Left lung (tissue), 4 donors: ENCODE measurements at regions not wholly inside any gene's neighbourhood (a gene's known extent, or its start where the extent isn't known, plus 50 kb on each side); places are given as distances from the start of the nearest gene placed in this dataset.

Source experiments
- ATAC-seq: fragments of 200-7000 bp; cut with Tn5 transposase; one replicate; pipeline ENCODE4 v1.9.1; 2020; ENCODE audit warnings: moderate library complexity
- DNase-seq, 4 donors: peaks; one replicate each; pipeline ENCODE4 v3.0.0-alpha.2; 2013 to 2020
- H3K27ac ChIP-seq, 2 donors: fragments of 200-600 bp; sonication (generic) in 1 of 2; one replicate each; pipeline versions ENCODE4 v1.5.0 to v1.8.0; 2020 to 2021
- H3K27me3 ChIP-seq, 2 donors: fragments of 200-600 bp; sonication (generic) in 1 of 2; one replicate each; pipeline versions ENCODE4 v1.5.0 to v1.8.0; 2020 to 2021
- H3K36me3 ChIP-seq, 2 donors: fragments of 200-600 bp; sonication (generic) in 1 of 2; one replicate each; pipeline versions ENCODE4 v1.5.0 to v1.8.0; 2020 to 2021
- H3K4me1 ChIP-seq, 2 donors: fragments of 200-600 bp; one replicate each; pipeline ENCODE4 v1.8.0; 2021
- H3K4me3 ChIP-seq, 2 donors: fragments of 200-600 bp; sonication (generic) in 1 of 2; one replicate each; pipeline versions ENCODE4 v1.5.0 to v1.8.0; 2020 to 2021; ENCODE audit warnings: mild to moderate bottlenecking in 1 of 2
- H3K9me3 ChIP-seq, 2 donors: fragments of 200-600 bp; sonication (generic) in 1 of 2; one replicate each; pipeline versions ENCODE4 v1.5.0 to v1.8.0; 2020 to 2021
- intact Hi-C, 2 donors: fragments of 100-400 bp; cut with DNase I; formaldehyde crosslinking; loops; one replicate each; pipeline versions ENCODE4 v1.11.2 to v1.14.2; 2022
- TF ChIP-seq, protein P1 (sequence below), 2 donors: fragments of 200-600 bp; sonication (generic) in 1 of 2; IDR thresholded peaks; one replicate each; pipeline versions ENCODE4 v1.5.0 to v1.8.0; 2021; ENCODE audit warnings: antibody characterized with exemption in 2 of 2
- donor health status: DM: no; HTN: yes; CAD: no.
- donor health status: DM: no; HTN: no; CAD: no.

DNA sequence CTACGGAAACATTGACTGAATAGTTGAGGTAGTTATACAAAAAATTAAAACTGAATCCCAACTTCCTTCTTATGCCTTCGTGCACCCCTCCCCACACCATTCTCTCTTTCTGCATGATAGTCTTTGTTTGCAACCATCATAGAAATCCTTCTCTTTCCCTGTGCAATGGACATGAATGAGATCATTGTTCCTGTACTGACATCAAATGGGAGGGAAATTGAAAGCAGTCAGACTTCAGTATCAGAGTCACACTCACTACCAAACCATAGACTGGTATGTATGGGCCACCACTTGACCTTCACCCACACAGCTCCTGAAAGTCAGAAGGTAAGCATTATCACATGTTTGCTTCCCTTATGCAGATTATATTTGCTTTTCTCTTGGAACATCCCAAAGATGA is 782.8 kb downstream of the BCL11A start:
- TF ChIP-seq, protein P1, sequence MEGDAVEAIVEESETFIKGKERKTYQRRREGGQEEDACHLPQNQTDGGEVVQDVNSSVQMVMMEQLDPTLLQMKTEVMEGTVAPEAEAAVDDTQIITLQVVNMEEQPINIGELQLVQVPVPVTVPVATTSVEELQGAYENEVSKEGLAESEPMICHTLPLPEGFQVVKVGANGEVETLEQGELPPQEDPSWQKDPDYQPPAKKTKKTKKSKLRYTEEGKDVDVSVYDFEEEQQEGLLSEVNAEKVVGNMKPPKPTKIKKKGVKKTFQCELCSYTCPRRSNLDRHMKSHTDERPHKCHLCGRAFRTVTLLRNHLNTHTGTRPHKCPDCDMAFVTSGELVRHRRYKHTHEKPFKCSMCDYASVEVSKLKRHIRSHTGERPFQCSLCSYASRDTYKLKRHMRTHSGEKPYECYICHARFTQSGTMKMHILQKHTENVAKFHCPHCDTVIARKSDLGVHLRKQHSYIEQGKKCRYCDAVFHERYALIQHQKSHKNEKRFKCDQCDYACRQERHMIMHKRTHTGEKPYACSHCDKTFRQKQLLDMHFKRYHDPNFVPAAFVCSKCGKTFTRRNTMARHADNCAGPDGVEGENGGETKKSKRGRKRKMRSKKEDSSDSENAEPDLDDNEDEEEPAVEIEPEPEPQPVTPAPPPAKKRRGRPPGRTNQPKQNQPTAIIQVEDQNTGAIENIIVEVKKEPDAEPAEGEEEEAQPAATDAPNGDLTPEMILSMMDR (IDR thresholded peaks at IDR 0.05), result no peak
- no peak overlapping the region for H3K4me3 ChIP-seq
- ATAC-seq (no peak), DNase-seq (no peak)
- intact Hi-C loops, result no loop called here
- no peaks in the 10 kb centered on the region for H3K9me3 ChIP-seq
- no peaks in the 10 kb centered on the region for H3K4me1 ChIP-seq
- H3K36me3 ChIP-seq, result no peaks in the 10 kb centered on the region
- H3K27ac ChIP-seq, result no peak overlapping the region
- no peaks in the 10 kb centered on the region for H3K27me3 ChIP-seq

DNA sequence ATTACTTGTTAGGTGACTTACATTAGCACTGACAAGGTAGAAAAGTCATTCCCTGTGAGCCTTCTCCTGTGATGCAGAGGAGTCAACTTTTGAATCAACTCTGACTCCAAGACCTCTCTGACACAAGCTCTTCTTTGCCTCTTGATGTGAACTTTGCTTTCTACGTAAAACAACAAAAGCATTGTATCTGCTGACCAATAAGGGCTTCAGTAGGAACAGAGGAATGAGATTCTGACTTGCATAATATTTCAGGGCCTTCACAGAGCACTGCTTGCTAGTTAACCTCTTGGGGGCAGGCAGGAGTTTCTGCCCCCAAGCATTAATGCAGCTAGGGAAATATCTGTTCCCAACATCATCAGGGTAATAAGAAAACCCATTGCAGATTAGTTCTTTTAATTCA is 791.5 kb downstream of the BCL11A start:
- H3K4me3 ChIP-seq, result no peak overlapping the region
- intact Hi-C loops, result no loop called here
- no peaks in the 10 kb centered on the region for H3K4me1 ChIP-seq
- no peaks in the 10 kb centered on the region for H3K9me3 ChIP-seq
- ATAC-seq (no peak), DNase-seq (no peak)
- no peaks in the 10 kb centered on the region for H3K27me3 ChIP-seq
- TF ChIP-seq, protein P1 (IDR thresholded peaks at IDR 0.05), result no peak
- H3K27ac ChIP-seq, result no peak overlapping the region
- H3K36me3 ChIP-seq, result no peaks in the 10 kb centered on the region

DNA sequence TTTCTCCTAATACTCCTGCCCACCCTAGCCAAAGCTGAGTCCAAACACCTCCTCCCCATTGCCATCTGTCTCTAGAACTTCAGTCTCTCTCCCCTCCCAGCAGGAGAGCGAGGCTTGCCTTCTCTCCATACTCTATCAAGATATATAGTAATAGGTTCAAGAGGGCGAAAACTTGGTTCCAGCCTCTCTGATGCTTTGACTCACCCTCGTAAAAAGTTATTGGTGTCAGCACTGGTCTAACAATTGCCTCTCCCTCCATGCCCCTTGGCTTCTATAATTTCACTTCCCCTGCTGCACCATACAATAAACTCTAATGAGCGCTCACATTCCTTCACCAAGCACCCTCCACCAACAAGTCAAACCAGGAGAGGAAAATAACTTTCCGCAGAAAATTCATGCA is 797.3 kb downstream of the BCL11A start:
- H3K27me3 ChIP-seq, result no peaks in the 10 kb centered on the region
- intact Hi-C loops, result no loop called here
- no peaks in the 10 kb centered on the region for H3K36me3 ChIP-seq
- H3K9me3 ChIP-seq, result no peaks in the 10 kb centered on the region
- H3K4me1 ChIP-seq, result no peaks in the 10 kb centered on the region
- DNase-seq (no peak), ATAC-seq (no peak)
- H3K27ac ChIP-seq, result no peak overlapping the region
- no peak overlapping the region for H3K4me3 ChIP-seq
- TF ChIP-seq, protein P1 (IDR thresholded peaks at IDR 0.05), result no peak

DNA sequence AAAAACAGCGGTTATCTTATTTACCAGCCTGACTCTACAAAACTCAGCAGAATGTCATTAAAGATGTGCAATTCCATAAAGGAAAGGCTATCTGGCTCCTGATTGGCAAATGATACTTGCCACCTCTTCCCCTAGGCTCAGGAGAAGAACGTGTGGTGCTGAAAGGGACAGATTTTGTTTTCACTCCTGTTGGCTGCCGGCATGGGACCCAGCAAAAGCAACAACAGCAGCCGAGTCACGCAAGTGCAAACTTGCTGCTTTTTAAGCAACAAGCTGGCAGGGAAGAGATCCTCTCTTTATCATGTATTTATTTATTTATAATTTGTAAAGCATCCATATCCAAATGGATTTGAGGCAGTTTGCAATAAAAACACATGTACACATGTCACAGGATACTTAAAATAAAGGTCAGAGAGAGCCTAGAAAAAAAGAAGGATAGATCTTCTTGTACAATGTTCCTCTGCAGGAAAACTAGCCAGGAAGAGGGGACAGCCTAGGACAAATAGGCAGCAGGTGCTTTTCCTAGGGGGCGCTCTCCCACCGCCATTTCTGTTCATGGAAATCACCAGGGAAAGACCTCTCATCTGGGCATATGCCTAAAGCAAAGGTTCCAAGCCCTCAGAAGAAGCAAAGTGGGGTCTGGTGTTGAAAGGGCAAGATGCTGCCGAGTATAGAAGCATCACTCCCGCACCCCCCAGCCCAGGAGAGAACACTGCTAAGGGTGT is 799.3 kb downstream of the BCL11A start:
- Histone ChIP-seq H3K27ac (no peak overlapping the region), H3K4me3 (no peak overlapping the region), H3K9me3 (no peaks in the 10 kb centered on the region), H3K36me3 (no peaks in the 10 kb centered on the region), H3K4me1 (no peaks in the 10 kb centered on the region), H3K27me3 (no peaks in the 10 kb centered on the region)
- TF ChIP-seq, protein P1 (IDR thresholded peaks at IDR 0.05), result no peak
- DNase-seq (peak in 1 of 4 donors; percentile 0), ATAC-seq (no peak)
- intact Hi-C loops, result no loop called here

DNA sequence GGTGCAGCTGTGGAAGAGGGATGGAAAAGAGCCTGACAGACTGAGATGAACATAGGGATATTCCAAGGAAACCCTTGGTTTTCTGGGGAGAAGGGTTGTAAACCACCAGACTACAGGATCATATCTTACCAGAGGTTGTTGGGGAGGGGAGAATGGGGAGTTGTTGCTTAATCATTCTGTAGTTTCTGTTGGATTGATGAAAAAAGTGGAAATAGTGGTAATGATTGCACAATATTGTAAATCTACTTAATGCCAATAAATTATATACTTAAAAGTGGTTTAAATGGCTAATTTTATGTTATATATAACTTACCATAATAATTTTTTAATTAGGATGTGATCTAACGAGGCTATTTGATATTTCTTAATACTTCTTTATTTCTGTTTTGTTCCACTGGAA is 800.9 kb downstream of the BCL11A start:
- H3K4me3 ChIP-seq, result no peak overlapping the region
- no peaks in the 10 kb centered on the region for H3K4me1 ChIP-seq
- TF ChIP-seq, protein P1 (IDR thresholded peaks at IDR 0.05), result no peak
- DNase-seq, result peak in 1 of 4 donors; percentile 7
- H3K9me3 ChIP-seq, result no peaks in the 10 kb centered on the region
- intact Hi-C loops, result no loop called here
- ATAC-seq, result no peak
- H3K36me3 ChIP-seq, result no peaks in the 10 kb centered on the region
- no peaks in the 10 kb centered on the region for H3K27me3 ChIP-seq
- H3K27ac ChIP-seq, result no peak overlapping the region
